Ovary (tissue), 7 donors: ENCODE measurements at regions not wholly inside any gene's neighbourhood (a gene's known extent, or its start where the extent isn't known, plus 50 kb on each side); places are given as distances from the start of the nearest gene placed in this dataset.

Experiments used
- DNase-seq, 5 donors: peaks; one replicate each; pipeline ENCODE4 v3.0.0-alpha.2; 2019 to 2020
- H3K27ac ChIP-seq, 2 donors: fragments of 200-600 bp; one replicate each; pipeline versions ENCODE4 v1.5.1 to v1.8.0; 2019 to 2022
- H3K27me3 ChIP-seq: fragments of 200-600 bp; one replicate; pipeline ENCODE4 v1.8.0; 2022
- H3K36me3 ChIP-seq: fragments of 200-600 bp; sonication (generic); one replicate; pipeline ENCODE4 v1.5.1; 2019
- H3K4me1 ChIP-seq: one replicate; pipeline ENCODE4 v1.8.1; 2013; ENCODE audit warnings: mild to moderate bottlenecking, moderate library complexity; ENCODE audit not compliant: insufficient read depth
- H3K4me3 ChIP-seq: fragments of 200-600 bp; sonication (generic); one replicate; pipeline ENCODE4 v1.5.1; 2017
- H3K9me3 ChIP-seq, 2 donors: fragments of 200-600 bp in 1 of 2; sonication (generic) in 1 of 2; one replicate each; pipeline versions ENCODE4 v1.5.1 to v1.8.1; 2013 to 2019; ENCODE audit warnings: mild to moderate bottlenecking in 1 of 2, moderate library complexity in 1 of 2
- EP300 ChIP-seq: sonication (generic); formaldehyde crosslinking; IDR thresholded peaks from one replicate; pipeline ENCODE4 v1.6.1; 2017; ENCODE audit warnings: antibody characterized with exemption
- POLR2A ChIP-seq: fragments of 450-650 bp; IDR thresholded peaks from one replicate; pipeline ENCODE4 v1.6.1; 2017; ENCODE audit warnings: antibody characterized with exemption, mild to moderate bottlenecking, moderate library complexity
- WGBS, 3 donors: extraction: QIAGEN DNeasy Blood & Tissue Kit in 1 of 3; methylation state at CpG; one replicate each; pipeline versions ENCODE4 v1.1.5 to v1.1.7; 2013 to 2017; 5-methylcytosine and 5-hydroxymethylcytosine counted together
- intact Hi-C, 4 donors: fragments of 100-400 bp; cut with DNase I; formaldehyde crosslinking; loops; one replicate each; pipeline versions ENCODE4 v1.11.0 to v1.15.1; 2022 to 2023
- TF ChIP-seq, protein P1 (sequence below), 3 donors: fragments of 450-650 bp in 2 of 3; fragments of 200-600 bp in 1 of 3; IDR thresholded peaks; one replicate each; pipeline versions ENCODE4 v1.5.1 to v1.8.0; 2016 to 2022; ENCODE audit warnings: antibody characterized with exemption in 3 of 3, mild to moderate bottlenecking in 1 of 3
- donor health status: DM: no; HTN: no; CAD: no; lungs with moderate emphysema.
- donor health status: DM: no; HTN: no; CAD: no.
- donor health status: Bipolar disorder and iron deficiency.
- donor health status: DM: no; HTN: no; CAD: no.
- donor health status: DM: yes; HTN: yes; CAD: no.

DNA sequence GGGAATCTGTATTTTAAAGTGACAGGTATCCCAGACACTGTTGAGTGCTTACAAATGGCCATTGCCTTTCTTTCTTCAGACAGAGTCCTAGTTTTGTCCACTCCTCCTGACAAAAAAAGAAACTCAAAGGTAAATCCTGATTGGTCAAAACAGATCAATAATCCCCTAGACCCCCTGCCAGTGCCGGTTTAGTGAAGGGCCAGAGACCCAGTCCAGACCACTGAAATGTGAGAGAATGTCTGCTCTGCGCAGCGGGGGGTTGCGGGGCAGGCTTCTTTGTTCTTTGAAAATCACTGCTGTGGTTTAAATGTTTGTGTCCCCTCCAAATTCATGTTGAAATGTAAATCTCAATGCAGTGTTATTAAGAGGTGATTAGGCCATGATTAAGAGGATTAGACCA lies 177.7 kb upstream of the GPR26 start:
- Histone ChIP-seq H3K36me3 (no peaks in the 10 kb centered on the region), H3K4me1 (no peaks in the 10 kb centered on the region), H3K9me3 (no peaks in the 10 kb centered on the region), H3K27ac (no peak overlapping the region), H3K27me3 (no peaks in the 10 kb centered on the region), H3K4me3 (no peak overlapping the region)
- intact Hi-C loops, result no loop called here
- 71 to 78% (median 74%) methylated on average over 4 of the region's 4 CpGs for WGBS, 3 donors
- TF ChIP-seq EP300 (no peak), POLR2A (no peak)
- TF ChIP-seq, protein P1, sequence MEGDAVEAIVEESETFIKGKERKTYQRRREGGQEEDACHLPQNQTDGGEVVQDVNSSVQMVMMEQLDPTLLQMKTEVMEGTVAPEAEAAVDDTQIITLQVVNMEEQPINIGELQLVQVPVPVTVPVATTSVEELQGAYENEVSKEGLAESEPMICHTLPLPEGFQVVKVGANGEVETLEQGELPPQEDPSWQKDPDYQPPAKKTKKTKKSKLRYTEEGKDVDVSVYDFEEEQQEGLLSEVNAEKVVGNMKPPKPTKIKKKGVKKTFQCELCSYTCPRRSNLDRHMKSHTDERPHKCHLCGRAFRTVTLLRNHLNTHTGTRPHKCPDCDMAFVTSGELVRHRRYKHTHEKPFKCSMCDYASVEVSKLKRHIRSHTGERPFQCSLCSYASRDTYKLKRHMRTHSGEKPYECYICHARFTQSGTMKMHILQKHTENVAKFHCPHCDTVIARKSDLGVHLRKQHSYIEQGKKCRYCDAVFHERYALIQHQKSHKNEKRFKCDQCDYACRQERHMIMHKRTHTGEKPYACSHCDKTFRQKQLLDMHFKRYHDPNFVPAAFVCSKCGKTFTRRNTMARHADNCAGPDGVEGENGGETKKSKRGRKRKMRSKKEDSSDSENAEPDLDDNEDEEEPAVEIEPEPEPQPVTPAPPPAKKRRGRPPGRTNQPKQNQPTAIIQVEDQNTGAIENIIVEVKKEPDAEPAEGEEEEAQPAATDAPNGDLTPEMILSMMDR (IDR thresholded peaks at IDR 0.05), result no peak
- DNase-seq, result no peak

DNA sequence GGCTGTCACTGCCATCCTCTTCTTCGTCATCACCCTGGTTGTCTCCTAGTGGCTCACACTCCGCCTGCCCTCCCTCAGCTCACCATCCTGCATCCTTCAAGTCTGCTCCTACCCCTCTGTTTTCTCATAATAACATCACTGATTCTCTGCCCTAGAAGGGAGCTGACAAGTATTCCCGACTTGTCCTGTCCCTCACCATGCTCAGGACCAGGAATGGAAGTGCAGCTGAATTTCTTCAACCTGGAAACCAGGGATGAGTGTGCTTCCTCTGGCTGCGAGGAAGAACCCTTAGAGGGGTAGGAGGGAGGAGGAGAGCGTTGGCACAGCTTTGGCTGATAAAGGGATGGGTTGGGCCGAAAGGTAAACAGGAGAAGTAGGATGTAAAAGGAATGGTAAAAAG lies 174.8 kb upstream of the GPR26 start:
- no peaks in the 10 kb centered on the region for H3K9me3 ChIP-seq
- intact Hi-C loops, result no loop called here
- no peak for DNase-seq
- H3K4me3 ChIP-seq, result no peak overlapping the region
- no peaks in the 10 kb centered on the region for H3K36me3 ChIP-seq
- 59 to 66% (median 61%) methylated on average over 6 of the region's 6 CpGs for WGBS, 3 donors
- TF ChIP-seq POLR2A, result no peak
- TF ChIP-seq, protein P1 (IDR thresholded peaks at IDR 0.05), result no peak
- H3K27me3 ChIP-seq, result no peaks in the 10 kb centered on the region
- no peak overlapping the region for H3K27ac ChIP-seq
- H3K4me1 ChIP-seq, result no peaks in the 10 kb centered on the region

DNA sequence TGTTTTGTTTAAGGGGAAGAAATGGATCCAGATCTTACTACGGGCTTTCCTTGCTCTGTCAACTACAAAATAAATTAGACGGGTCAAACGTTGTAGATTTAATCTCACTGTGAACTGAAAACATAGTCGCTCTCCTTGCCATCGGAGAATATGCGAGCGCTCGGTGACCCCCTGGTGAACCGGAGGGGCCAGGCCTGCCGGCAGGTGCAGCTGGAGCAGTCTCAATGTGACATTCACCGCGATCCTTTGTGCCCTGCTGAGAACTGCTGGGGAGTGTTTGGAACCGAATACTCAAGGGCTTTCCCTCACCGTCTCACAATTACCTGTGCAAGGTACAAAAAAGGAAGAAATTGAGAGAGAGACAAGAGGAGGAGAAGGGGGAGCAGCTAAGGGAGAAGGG lies 174.1 kb upstream of the GPR26 start:
- H3K36me3 ChIP-seq, result no peaks in the 10 kb centered on the region
- no peak for TF ChIP-seq EP300
- TF ChIP-seq, protein P1 (IDR thresholded peaks at IDR 0.05), result no peak
- no peak for TF ChIP-seq POLR2A
- intact Hi-C loops, result no loop called here
- H3K9me3 ChIP-seq, result no peaks in the 10 kb centered on the region
- H3K4me1 ChIP-seq, result no peaks in the 10 kb centered on the region
- no peaks in the 10 kb centered on the region for H3K27me3 ChIP-seq
- no peak overlapping the region for H3K4me3 ChIP-seq
- WGBS, 3 donors, result 13 to 30% (median 15%) methylated on average over 14 of the region's 14 CpGs
- H3K27ac ChIP-seq, result no peak overlapping the region
- DNase-seq, result no peak

DNA sequence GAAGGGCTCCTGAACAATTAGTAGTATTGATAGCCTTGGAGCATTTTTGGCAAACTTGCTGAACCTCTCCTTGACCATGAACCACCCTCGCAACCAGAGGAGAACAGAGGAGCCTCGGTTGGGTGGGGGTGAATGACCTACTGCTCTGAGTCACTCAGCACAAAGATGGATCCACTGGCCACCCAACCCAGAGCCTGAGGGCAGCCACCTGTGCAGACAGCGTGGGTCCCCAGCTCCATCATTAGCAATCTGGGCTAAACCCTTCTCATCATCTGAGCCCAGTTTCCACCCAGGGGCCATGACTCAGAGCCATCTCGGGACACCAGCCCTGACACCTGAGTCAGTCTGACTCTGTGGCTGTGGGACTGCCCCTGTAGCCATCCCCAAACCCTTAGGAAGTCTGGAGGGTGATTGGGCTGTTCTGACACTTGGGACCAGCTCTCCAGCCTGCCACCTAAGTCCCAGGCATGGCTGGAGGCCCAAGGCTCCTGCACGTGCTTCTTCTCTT lies 171.8 kb upstream of the GPR26 start:
- no peak overlapping the region for H3K27ac ChIP-seq
- DNase-seq, result no peak
- H3K9me3 ChIP-seq, result no peaks in the 10 kb centered on the region
- 67 to 90% (median 77%) methylated on average over 5 of the region's 5 CpGs for WGBS, 3 donors
- no peaks in the 10 kb centered on the region for H3K36me3 ChIP-seq
- no peaks in the 10 kb centered on the region for H3K4me1 ChIP-seq
- TF ChIP-seq POLR2A (no peak), EP300 (no peak)
- TF ChIP-seq, protein P1 (IDR thresholded peaks at IDR 0.05), result no peak
- no peaks in the 10 kb centered on the region for H3K27me3 ChIP-seq
- intact Hi-C loops, result no loop called here
- no peak overlapping the region for H3K4me3 ChIP-seq

DNA sequence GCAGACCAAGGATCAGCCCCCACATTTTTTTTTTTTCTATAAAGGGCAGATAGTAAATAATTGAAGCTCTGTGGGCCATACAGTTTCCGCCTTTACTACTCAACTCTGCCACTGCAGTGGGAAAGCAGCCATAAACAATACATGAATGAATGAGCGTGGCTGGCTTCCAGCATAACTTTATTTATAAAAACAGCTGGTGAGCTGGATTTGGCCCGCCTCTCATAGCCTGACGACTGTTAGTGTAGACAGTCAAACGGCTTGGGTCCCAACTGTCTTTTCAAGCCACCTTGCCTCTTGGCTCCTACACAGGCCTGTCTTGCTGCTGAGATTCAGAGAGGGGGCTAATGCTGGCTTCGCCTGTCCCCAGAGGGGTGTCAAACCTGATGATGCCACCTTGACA lies 169.8 kb upstream of the GPR26 start:
- Histone ChIP-seq H3K27me3 (no peaks in the 10 kb centered on the region), H3K9me3 (no peaks in the 10 kb centered on the region), H3K4me1 (no peaks in the 10 kb centered on the region), H3K36me3 (no peaks in the 10 kb centered on the region), H3K27ac (no peak overlapping the region), H3K4me3 (no peak overlapping the region)
- intact Hi-C loops, result no loop called here
- TF ChIP-seq, protein P1 (IDR thresholded peaks at IDR 0.05), result no peak
- DNase-seq, result no peak
- WGBS, 3 donors, result 34 to 46% (median 38%) methylated on average over 6 of the region's 6 CpGs
